HepG2 (cell line): ENCODE measurements at regions not wholly inside any gene's neighbourhood (a gene's known extent, or its start where the extent isn't known, plus 50 kb on each side); places are given as distances from the start of the nearest gene placed in this dataset.

Experiments used
- ATAC-seq: fragments of 200-7000 bp; cut with Tn5 transposase; 3 replicates; pipeline ENCODE4 v1.9.1; 2020; ENCODE audit warnings: mild to moderate bottlenecking, moderate library complexity
- BruUV-seq: library from RNA; stranded (reverse); fragments of 400-500 nt; replicated peaks from 2 replicates; lab custom pipeline; 2021; lab: Mats Ljungman, UMichigan
- CTCF ChIA-PET: fragments of 300-600 bp; formaldehyde crosslinking; extraction: SDS; loops from one replicate; lab custom pipeline; 2021; ENCODE audit warnings: low total read pairs, inconsistent platforms, low intra/inter-chr PET ratio; lab: Yijun Ruan, JAX
- POLR2A ChIA-PET: fragments of 350-600 bp; sonication (Branson Sonifier 250); formaldehyde crosslinking; loops from one replicate; lab custom pipeline; 2020; ENCODE audit warnings: antibody characterized with exemption, inconsistent platforms; lab: Yijun Ruan, JAX
- DNase-seq: peaks from one replicate; pipeline ENCODE4 v3.0.0-alpha.2; 2015; ENCODE audit warnings: low spot score
- FAIRE-seq: peaks from 3 replicates; lab custom pipeline; 2011; peaks lifted over from hg19 to GRCh38; lab: Jason Lieb, UNC
- H2AFZ ChIP-seq: one replicate; pipeline ENCODE4 v1.6.1; 2011; ENCODE audit warnings: low read length, inconsistent platforms
- H3K27ac ChIP-seq: fragments of 300-600 bp; 3 replicates; pipeline ENCODE4 v1.8.0; 2011; ENCODE audit warnings: mixed run types, mild to moderate bottlenecking, mixed read lengths, low read length, inconsistent platforms; ENCODE audit not compliant: insufficient read depth; ENCODE audit errors: extremely low read length
- H3K27me3 ChIP-seq, 2 experiments: fragments of 200-600 bp in 1 of 2; 2 replicates in 1 of 2; 3 replicates in 1 of 2; pipeline versions ENCODE4 v1.6.0 to v1.8.0; 2011; ENCODE audit warnings: low read length in 2 of 2, mild to moderate bottlenecking in 2 of 2, moderate library complexity in 2 of 2, inconsistent platforms in 1 of 2; ENCODE audit not compliant: insufficient read depth in 2 of 2, control insufficient read depth in 1 of 2
- H3K36me3 ChIP-seq, 2 experiments: fragments of 200-600 bp in 1 of 2; replicated peaks in 1 of 2; 2 replicates in 1 of 2; 3 replicates in 1 of 2; pipeline versions ENCODE4 v1.5.1 to v1.8.0; 2011; ENCODE audit warnings: low read length in 2 of 2, inconsistent platforms in 1 of 2; ENCODE audit not compliant: insufficient read depth in 2 of 2, control insufficient read depth in 1 of 2
- H3K4me1 ChIP-seq: 2 replicates; pipeline ENCODE4 v1.5.1; 2012; ENCODE audit warnings: low read length, inconsistent platforms; ENCODE audit not compliant: insufficient read depth
- H3K4me2 ChIP-seq: 2 replicates; pipeline ENCODE4 v1.6.0; 2011; ENCODE audit warnings: low read depth, low read length, inconsistent platforms
- H3K4me3 ChIP-seq, 3 experiments: fragments of 200-600 bp in 1 of 3; sonication (generic), shearing (Covaris generic) in 1 of 3; replicated peaks in 1 of 3; 2 replicates each; pipeline ENCODE4 v1.5.1; 2011 to 2016; ENCODE audit warnings: low read length in 3 of 3, inconsistent platforms in 2 of 3, low read depth in 2 of 3, mild to moderate bottlenecking in 2 of 3, control low read depth in 1 of 3, mixed read lengths in 1 of 3; ENCODE audit not compliant: insufficient read depth in 1 of 3
- H3K79me2 ChIP-seq: one replicate; pipeline ENCODE4 v1.6.1; 2011; ENCODE audit warnings: low read length, inconsistent platforms; ENCODE audit not compliant: insufficient read depth
- H3K9ac ChIP-seq: 2 replicates; pipeline ENCODE4 v1.6.0; 2011; ENCODE audit warnings: mild to moderate bottlenecking, low read depth, low read length, inconsistent platforms; ENCODE audit not compliant: insufficient read depth
- H3K9me3 ChIP-seq: 2 replicates; pipeline ENCODE4 v1.5.1; 2012; ENCODE audit warnings: mild to moderate bottlenecking, low read length
- H4K20me1 ChIP-seq: 2 replicates; pipeline ENCODE4 v1.6.0; 2011; ENCODE audit warnings: inconsistent platforms, mild to moderate bottlenecking, low read length, moderate library complexity; ENCODE audit not compliant: insufficient read depth
- CHD2 ChIP-seq: IDR thresholded peaks from 2 replicates; pipeline ENCODE4 v1.6.1; 2011; ENCODE audit warnings: low read depth, low read length, improper control_type of control experiment
- FOXC1 ChIP-seq: sonication (generic); formaldehyde crosslinking; IDR thresholded peaks from 2 replicates; pipeline ENCODE4 v1.8.0; 2022; ENCODE audit warnings: mild to moderate bottlenecking, missing genetic modification reagents, borderline replicate concordance
- HMGXB3 ChIP-seq: sonication (generic); formaldehyde crosslinking; IDR thresholded peaks from 2 replicates; pipeline ENCODE4 v1.4.0; 2020; ENCODE audit warnings: missing genetic modification reagents, borderline replicate concordance
- SRY ChIP-seq: sonication (generic); formaldehyde crosslinking; IDR thresholded peaks from 2 replicates; pipeline ENCODE4 v1.8.0; 2022; ENCODE audit warnings: mild to moderate bottlenecking, missing genetic modification reagents
- ZFP36 ChIP-seq: fragments of 150-350 bp; IDR thresholded peaks from 2 replicates; pipeline ENCODE4 v1.6.1; 2018; ENCODE audit warnings: borderline replicate concordance, low read length, low read depth; ENCODE audit not compliant: partially characterized antibody
- ZNF780A ChIP-seq: sonication (generic); formaldehyde crosslinking; IDR thresholded peaks from 2 replicates; pipeline ENCODE4 v1.8.0; 2022; ENCODE audit warnings: mild to moderate bottlenecking, missing genetic modification reagents, moderate library complexity
- WGBS: methylation state at CpG from one replicate; pipeline ENCODE4 v1.1.6; 2017; ENCODE audit warnings: low lambda C conversion rate; 5-methylcytosine and 5-hydroxymethylcytosine counted together
- in situ Hi-C: cut with HindIII; loops from 2 replicates; pipeline ENCODE4 v1.10.0; 2017; ENCODE audit warnings: low pct_unique_long_range_greater_than_20kb; ENCODE audit not compliant: extremely low pct_ligation_motif_present
- intact Hi-C: fragments of 100-400 bp; cut with micrococcal nuclease; formaldehyde crosslinking; loops from one replicate; pipeline ENCODE4 v1.10.0; 2022; ENCODE audit not compliant: unreplicated experiment

GRCh38 chr1:58936973-58937372, 153.1 kb upstream of the JUN start:
- DNase-seq (no peak), FAIRE-seq (no peak), ATAC-seq (no peak)
- BruUV-seq: no TSS peak
- H3K9ac ChIP-seq: no peak overlapping the region
- intact Hi-C loops: no loop called here
- no peak overlapping the region for H2AFZ ChIP-seq
- TF ChIP-seq ZFP36 (no peak), CHD2 (no peak), ZNF780A (no peak), SRY (CRISPR knock-in tag) (no peak), FOXC1 (CRISPR knock-in tag) (no peak), HMGXB3 (no peak)
- 0 out of 5 replicates have a peak, but pooled peaks cover 0 to 6% of the 10 kb centered on the region in 2 experiments for H3K27me3 ChIP-seq
- 18% methylated on average over 2 of the region's 2 CpGs for WGBS
- H3K36me3 ChIP-seq: no peaks in the 10 kb centered on the region
- no peak overlapping the region for H3K4me3 ChIP-seq
- ChIA-PET POLR2A (no interaction called here), CTCF (no interaction called here)
- H3K4me1 ChIP-seq: peaks cover 24% of the 10 kb centered on the region
- H3K9me3 ChIP-seq: no peaks in the 10 kb centered on the region
- H3K4me2 ChIP-seq: no peak overlapping the region
- H4K20me1 ChIP-seq: no peaks in the 10 kb centered on the region
- in situ Hi-C loops: no loop called here
- H3K79me2 ChIP-seq: no peaks in the 10 kb centered on the region
- no peak overlapping the region for H3K27ac ChIP-seq
